ENCODE measurements at regions not wholly inside any gene's neighbourhood (a gene's known extent, or its start where the extent isn't known, plus 50 kb on each side); places are given as distances from the start of the nearest gene placed in this dataset.

DNA sequence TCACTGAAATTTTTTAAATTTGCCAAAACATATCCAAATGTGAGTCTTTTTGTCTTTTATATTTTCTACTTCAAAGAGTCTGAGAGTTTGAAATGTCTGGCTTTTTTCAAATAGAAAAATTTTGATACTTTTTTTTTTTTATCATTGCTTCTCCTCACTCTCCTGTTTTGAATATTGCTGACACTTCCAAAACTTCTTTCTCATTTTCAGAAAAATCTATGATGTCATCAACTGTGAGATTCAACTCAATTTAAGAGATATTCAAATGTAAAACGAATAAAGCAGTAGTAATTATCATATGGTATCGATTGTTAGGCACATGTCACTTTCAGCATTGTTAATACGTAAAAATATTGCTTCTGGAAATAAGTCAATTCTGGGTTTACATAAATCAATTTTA lies 505.8 kb upstream of the STEAP1 start:
- no peaks in the 10 kb centered on the region for H3K27me3 ChIP-seq (ENCODE audit: control insufficient read depth, insufficient read depth, low read length)
- H2AK9ac ChIP-seq (replicated peaks; ENCODE audit: low read depth, low read length, poor library complexity): no peak overlapping the region
- H3K9ac ChIP-seq (ENCODE audit: low read depth, low read length): no peak overlapping the region
- H3K4me2 ChIP-seq (ENCODE audit: low read depth, low read length): no peak overlapping the region
- in situ Hi-C loops (cut with MboI; ENCODE audit: low sequenced_read_pairs): no loop called here
- dilution Hi-C loops (cut with HindIII; ENCODE audit: low sequenced_read_pairs, unreplicated experiment): no loop called here
- no TSS peak for BruUV-seq (replicated peaks)
- H2BK15ac ChIP-seq (ENCODE audit: low read depth, low read length): no peak overlapping the region
- H3K4me1 ChIP-seq (ENCODE audit: control insufficient read depth, insufficient read depth, low read length): no peaks in the 10 kb centered on the region
- H2AFZ ChIP-seq (replicated peaks; ENCODE audit: low read length, poor library complexity): no peak overlapping the region
- no peak overlapping the region for H2BK120ac ChIP-seq (ENCODE audit: low read depth, low read length)
- H2BK20ac ChIP-seq (ENCODE audit: low read depth, low read length): no peak overlapping the region
- H3K79me1 ChIP-seq (ENCODE audit: low read depth in 1 of 2, low read length in 2 of 2): no peaks in the 10 kb centered on the region
- H3K23ac ChIP-seq (ENCODE audit: low read depth, low read length): no peak overlapping the region
- CTCF ChIA-PET: no interaction called here
- no peak overlapping the region for H4K8ac ChIP-seq (ENCODE audit: low read depth in 2 of 2, low read length in 2 of 2)
- TF ChIP-seq MAFK (IDR thresholded peaks at IDR 0.05; ENCODE audit: low read depth, low read length): peak; percentile 61
- TF ChIP-seq SMC3 (IDR thresholded peaks at IDR 0.05; ENCODE audit: low read depth, low read length): no peak
- TF ChIP-seq, protein P1, sequence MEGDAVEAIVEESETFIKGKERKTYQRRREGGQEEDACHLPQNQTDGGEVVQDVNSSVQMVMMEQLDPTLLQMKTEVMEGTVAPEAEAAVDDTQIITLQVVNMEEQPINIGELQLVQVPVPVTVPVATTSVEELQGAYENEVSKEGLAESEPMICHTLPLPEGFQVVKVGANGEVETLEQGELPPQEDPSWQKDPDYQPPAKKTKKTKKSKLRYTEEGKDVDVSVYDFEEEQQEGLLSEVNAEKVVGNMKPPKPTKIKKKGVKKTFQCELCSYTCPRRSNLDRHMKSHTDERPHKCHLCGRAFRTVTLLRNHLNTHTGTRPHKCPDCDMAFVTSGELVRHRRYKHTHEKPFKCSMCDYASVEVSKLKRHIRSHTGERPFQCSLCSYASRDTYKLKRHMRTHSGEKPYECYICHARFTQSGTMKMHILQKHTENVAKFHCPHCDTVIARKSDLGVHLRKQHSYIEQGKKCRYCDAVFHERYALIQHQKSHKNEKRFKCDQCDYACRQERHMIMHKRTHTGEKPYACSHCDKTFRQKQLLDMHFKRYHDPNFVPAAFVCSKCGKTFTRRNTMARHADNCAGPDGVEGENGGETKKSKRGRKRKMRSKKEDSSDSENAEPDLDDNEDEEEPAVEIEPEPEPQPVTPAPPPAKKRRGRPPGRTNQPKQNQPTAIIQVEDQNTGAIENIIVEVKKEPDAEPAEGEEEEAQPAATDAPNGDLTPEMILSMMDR (conservative IDR thresholded peaks at IDR 0.05; ENCODE audit: low read depth, low read length): no peak
- POLR2A ChIA-PET (ENCODE audit: unreplicated experiment): no interaction called here
- no peak overlapping the region for H3K14ac ChIP-seq (replicated peaks; ENCODE audit: low read depth, low read length)
- no peak overlapping the region for H3K4ac ChIP-seq (ENCODE audit: low read depth, low read length)
- WGBS, 2 experiments (ENCODE audit: extremely low coverage in 2 of 2, insufficient read length in 1 of 2): no CpG with 5 or more reads among the region's 3 CpGs
- no peaks in the 10 kb centered on the region for H3K36me3 ChIP-seq (ENCODE audit: control insufficient read depth, insufficient read depth, low read length)
- H3K4me3 ChIP-seq (ENCODE audit: insufficient read depth, low read depth, low read length): no peak overlapping the region
- H4K20me1 ChIP-seq (ENCODE audit: insufficient read depth, low read length): no peaks in the 10 kb centered on the region
- no peak overlapping the region for H4K91ac ChIP-seq (ENCODE audit: insufficient read depth, low read depth, low read length)
- no peak overlapping the region for H4K5ac ChIP-seq (ENCODE audit: low read depth, low read length)
- H3K56ac ChIP-seq (ENCODE audit: extremely low read depth, insufficient read depth, low read length): no peak overlapping the region
- H3K27ac ChIP-seq (ENCODE audit: insufficient read depth, low read length): no peak overlapping the region
- no peaks in the 10 kb centered on the region; the same call in 1 of the 2 replicates for H3K9me3 ChIP-seq (ENCODE audit: control insufficient read depth, insufficient read depth, low read length)
- H3K9me1 ChIP-seq (ENCODE audit: insufficient read depth, low read length): no peaks in the 10 kb centered on the region
- H2AK5ac ChIP-seq (ENCODE audit: low read depth, low read length): no peak overlapping the region
- H3K18ac ChIP-seq (ENCODE audit: low read depth, low read length): no peak overlapping the region
- intact Hi-C loops (cut with micrococcal nuclease): no loop called here
- no peak overlapping the region for H2BK5ac ChIP-seq (ENCODE audit: low read depth, low read length, poor library complexity, severe bottlenecking)
- ATAC-seq (ENCODE audit: low read depth) (no peak), DNase-seq (no peak)

Data from IMR-90 (cell line).